ENCODE measurements at regions not wholly inside any gene's neighbourhood (a gene's known extent, or its start where the extent isn't known, plus 50 kb on each side); places are given as distances from the start of the nearest gene placed in this dataset.

DNA sequence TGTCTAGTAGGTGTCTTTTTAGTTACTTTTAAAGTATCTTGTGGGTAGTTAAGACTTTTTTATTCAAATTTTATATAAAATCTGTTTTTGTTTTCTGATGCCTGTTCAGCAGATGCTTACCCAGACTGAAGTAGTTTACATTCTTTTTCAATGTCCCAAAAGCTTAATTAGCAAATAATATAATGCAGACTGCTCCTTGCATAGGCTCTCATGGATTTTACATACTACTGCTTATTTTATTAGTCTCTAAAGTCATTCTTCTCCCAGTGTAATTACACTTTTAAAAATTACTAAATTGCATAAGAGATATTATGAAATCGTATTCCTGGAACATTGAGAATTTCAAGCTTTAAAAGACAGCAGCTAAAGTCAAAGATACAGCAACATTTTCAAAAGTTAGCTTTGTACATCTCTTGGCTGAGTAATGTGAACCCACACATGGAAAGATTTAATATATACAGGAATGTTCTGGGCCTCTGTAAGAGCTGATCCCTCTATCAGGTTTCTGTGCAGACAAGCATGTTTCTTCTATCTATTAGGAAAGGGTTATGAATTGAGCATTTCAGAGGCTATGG lies 148.4 kb upstream of the SPRY1 start:
- DNase-seq (ENCODE audit: insufficient read length, low spot score) (no peak), FAIRE-seq (no peak)
- no peak for TF ChIP-seq POLR2A (IDR thresholded peaks at IDR 0.05; ENCODE audit: low read depth, low read length)

DNA sequence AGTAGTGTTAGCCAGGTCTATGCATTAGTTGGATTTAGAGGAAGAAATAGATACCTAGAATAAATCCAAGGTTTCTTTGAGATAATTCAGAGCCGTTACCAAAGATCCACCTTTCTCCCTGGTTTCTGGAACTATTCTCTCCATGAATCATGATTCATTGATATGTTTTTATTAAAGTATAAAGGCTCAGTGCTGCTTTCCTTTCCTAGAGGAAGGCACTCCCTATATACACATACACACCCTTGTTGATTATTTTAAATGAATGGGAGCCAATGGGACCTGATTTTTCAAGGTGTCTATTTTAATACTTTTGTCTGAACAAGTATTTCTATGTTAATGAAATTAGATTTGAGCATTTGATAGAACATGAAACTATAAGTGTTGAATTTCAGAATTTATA lies 146.8 kb upstream of the SPRY1 start:
- FAIRE-seq, result no peak
- TF ChIP-seq POLR2A (IDR thresholded peaks at IDR 0.05; ENCODE audit: low read depth, low read length), result no peak
- no peak for DNase-seq (ENCODE audit: insufficient read length, low spot score)

DNA sequence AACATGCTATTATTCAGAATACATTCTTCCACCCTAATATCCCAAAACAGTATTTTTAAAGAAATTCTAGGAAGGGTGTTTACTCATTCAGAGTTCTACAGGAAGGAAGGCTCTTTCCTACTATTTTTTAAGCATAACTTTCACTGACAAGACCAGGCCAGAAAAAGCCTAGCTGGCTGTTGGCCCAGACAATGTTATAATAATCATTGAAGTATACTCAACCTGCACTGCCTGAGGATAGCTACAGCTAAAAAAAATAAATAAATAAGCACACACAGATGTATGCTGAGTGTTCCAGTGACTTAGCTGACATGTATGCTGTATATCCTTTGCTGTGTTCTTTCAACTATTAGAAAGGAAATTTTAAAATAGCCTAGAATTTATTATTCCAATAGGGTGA lies 145.8 kb upstream of the SPRY1 start:
- FAIRE-seq (no peak), DNase-seq (ENCODE audit: insufficient read length, low spot score) (no peak)
- TF ChIP-seq POLR2A (IDR thresholded peaks at IDR 0.05; ENCODE audit: low read depth, low read length), result no peak

DNA sequence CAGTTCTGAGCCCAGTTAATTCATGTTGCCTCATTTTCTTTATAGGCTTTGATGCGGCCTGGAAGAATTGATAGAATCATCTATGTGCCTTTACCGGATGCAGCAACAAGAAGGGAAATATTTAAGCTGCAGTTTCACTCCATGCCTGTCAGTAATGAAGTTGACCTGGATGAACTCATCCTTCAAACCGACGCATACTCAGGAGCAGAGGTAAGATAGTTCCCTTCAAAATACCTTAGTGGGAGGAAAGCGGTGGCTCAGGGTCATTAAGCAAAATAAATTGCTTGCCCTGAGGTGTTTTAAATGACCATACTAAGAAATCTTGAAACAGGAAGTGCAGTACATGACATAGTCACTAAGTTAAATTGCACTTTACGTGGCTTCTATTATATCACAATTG lies 140.6 kb upstream of the SPRY1 start:
- no peak for TF ChIP-seq POLR2A (IDR thresholded peaks at IDR 0.05; ENCODE audit: low read depth, low read length)
- DNase-seq (ENCODE audit: insufficient read length, low spot score) (no peak), FAIRE-seq (no peak)

DNA sequence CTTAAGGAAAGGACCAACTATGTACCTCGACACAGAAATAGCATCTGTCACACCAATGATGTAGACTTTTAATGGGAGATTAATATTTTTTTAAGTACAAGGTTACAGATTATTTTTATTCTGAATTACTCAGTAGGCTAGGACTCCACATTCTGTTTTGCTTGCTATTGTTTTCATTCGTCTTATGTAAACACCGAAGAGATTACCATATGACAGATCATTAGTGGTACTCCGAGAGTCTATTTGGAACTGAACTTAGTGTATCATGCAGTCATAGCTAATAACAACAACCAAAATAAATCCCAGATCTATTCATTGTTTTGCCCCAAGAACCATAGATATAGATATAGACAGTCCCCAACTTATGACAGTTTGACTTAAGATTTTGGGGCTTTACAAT lies 139.7 kb upstream of the SPRY1 start:
- no peak for TF ChIP-seq POLR2A (IDR thresholded peaks at IDR 0.05; ENCODE audit: low read depth, low read length)
- no peak for DNase-seq (ENCODE audit: insufficient read length, low spot score)
- FAIRE-seq, result no peak

DNA sequence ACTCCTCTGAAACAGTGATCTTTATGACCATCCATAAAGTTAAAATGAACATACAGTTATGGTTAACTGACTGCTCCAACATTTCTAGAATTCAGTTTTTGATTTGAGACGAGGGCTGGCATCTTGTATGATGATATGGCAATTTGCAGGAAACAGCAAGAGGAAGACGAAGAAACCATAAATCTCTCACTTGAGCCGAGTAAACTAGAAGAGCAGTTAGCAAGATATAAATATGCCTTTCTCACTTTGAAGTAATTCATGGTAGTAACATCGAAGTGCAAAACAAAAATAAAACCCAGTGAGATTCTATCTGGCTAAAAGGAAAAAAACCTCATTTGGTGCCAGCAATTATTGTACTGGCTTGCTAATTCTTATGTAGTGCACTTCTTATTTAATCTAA lies 139.0 kb upstream of the SPRY1 start:
- DNase-seq (ENCODE audit: insufficient read length, low spot score) (no peak), FAIRE-seq (no peak)
- TF ChIP-seq POLR2A (IDR thresholded peaks at IDR 0.05; ENCODE audit: low read depth, low read length), result no peak

DNA sequence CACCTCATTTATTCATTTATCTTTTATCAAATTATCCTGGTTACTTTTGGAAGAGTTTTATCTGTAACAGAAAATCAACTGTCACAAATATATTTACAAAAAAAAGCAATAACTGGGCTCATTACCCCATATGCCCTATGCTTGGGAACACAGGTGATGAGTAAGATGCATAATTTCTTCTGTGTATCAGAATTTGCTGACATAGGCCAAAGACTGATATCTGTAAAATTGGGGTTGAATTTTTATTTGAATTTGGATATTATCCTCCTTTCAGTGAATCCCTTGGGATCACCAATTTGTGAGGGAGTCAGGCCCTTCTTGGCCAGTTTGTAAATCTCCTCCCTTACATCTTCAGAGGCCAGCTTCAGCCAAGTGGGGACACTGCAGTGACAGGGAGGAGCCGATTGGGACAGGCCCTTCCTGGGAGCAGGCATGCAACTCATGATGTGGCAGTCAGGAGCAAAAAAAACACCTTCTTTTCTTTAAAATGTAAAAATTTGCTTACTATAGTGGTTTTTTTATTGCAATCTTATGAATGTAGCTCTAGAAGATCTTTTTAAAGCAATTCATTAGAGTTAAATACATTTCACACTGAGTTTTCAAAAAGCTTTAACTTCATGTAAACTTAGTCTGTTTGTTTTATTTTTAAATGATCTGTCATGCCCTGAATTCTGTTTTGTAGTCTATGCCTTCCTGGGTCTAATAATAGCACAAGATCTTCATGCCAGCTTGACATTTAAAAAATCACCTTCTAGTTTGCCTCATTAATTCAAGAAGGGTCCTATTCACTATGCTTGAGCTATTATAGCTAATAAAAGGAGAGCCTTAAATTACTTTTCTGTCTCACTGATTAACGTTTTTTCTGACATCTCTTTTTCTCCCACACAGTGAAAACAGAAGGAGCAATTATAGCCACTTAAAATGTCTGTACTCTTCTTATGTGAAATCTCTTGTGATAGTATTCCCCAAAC lies 136.6 kb upstream of the SPRY1 start:
- no peak for DNase-seq (ENCODE audit: insufficient read length, low spot score)
- FAIRE-seq, result no peak
- no peak for TF ChIP-seq POLR2A (IDR thresholded peaks at IDR 0.05; ENCODE audit: low read depth, low read length)

DNA sequence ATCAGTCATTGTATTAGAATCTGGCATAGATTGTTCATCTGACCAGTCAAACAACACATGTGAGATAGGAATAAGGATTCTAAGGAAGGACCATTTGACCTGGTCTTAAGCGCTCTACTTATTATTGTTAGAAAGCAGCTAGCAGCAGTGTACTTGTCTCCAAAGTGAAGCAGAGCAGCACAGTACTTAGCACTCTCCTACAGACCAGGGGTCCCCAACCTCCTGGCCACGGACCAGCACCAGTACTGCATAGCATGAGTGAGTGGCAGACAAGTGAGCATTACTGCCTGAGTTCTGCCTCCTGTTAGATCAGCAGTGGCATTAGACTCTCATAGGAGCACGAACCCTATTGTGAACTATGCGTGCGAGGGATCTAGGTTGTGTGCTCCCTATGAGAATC lies 135.9 kb upstream of the SPRY1 start:
- no peak for TF ChIP-seq POLR2A (IDR thresholded peaks at IDR 0.05; ENCODE audit: low read depth, low read length)
- no peak for FAIRE-seq
- no peak for DNase-seq (ENCODE audit: insufficient read length, low spot score)

DNA sequence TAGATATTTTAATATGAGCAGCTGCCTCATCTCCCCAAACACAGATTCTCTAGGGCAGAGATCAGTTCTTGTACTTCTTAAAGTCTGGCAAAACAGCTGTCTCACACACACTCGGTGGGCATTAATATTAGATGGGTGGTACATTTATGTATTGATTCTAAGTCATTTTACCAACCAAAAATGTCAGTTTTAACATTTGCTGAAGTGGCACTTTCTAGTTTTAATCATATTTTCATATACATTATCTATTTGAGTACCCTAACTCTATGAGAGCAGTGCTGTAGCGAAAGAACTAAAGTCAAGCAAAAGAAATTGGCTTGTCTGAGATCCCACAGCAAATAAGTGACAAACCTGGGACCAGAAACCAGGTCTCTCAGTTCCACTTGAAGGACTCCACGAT lies 134.5 kb upstream of the SPRY1 start:
- FAIRE-seq (no peak), DNase-seq (ENCODE audit: insufficient read length, low spot score) (no peak)
- TF ChIP-seq POLR2A (IDR thresholded peaks at IDR 0.05; ENCODE audit: low read depth, low read length), result no peak

DNA sequence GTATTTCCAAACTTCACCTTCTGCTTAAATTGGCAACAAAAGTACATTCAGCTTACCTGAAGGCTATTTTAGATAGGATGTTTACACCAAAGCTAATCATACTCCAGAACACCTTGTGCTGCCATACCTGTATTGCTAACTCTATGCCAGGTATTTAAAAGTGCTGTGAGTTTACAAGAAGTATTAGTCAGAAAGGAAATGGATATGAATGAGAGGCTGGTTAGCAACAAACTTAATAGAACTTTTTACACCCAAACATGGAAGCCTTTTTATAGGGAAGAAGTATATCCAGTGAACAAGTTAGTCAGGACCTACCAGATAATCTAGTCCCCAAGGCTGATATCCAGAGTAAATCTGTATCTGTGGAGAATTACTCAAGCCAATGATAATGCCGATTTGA lies 131.2 kb upstream of the SPRY1 start:
- no peak for TF ChIP-seq POLR2A (IDR thresholded peaks at IDR 0.05; ENCODE audit: low read depth, low read length)
- FAIRE-seq (no peak), DNase-seq (ENCODE audit: insufficient read length, low spot score) (no peak)

DNA sequence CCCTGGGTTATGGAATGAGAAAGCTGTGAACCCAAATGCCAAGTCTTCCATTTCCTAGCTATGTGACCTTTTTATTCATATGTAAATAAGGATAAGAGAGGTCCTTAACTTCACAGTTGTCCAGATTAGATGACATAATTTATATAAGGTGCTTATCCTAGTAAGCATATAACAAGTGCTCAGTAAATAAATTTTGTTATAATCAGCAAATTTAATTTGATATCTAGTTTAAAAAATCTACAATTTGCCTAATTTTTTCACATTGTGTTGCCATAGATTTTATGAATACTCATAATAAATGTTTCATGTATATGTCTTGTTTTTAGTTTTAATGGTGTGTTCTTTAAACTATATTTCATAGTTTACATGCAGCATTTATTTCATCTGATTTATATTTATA lies 130.4 kb upstream of the SPRY1 start:
- FAIRE-seq, result no peak
- no peak for DNase-seq (ENCODE audit: insufficient read length, low spot score)
- no peak for TF ChIP-seq POLR2A (IDR thresholded peaks at IDR 0.05; ENCODE audit: low read depth, low read length)

DNA sequence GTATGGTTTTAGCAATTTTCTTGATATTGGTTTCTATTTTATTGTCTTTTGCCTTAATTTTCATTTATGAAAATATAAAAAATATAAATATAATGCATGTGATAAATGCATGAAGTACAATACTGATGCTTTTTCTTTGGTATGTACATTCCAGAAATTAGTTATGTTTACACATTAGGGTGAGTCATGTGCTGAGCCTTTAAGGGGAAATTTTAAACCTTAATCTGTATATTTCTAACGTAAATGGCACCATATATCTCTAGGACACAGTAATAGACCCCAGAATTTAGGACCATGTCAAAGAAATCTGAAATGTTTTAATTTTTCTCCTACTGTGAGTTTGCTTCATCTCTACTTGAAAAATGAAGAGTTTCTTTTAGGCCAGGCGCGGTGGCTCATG lies 117.8 kb upstream of the SPRY1 start:
- DNase-seq (ENCODE audit: insufficient read length, low spot score) (no peak), FAIRE-seq (no peak)
- no peak for TF ChIP-seq POLR2A (IDR thresholded peaks at IDR 0.05; ENCODE audit: low read depth, low read length)

DNA sequence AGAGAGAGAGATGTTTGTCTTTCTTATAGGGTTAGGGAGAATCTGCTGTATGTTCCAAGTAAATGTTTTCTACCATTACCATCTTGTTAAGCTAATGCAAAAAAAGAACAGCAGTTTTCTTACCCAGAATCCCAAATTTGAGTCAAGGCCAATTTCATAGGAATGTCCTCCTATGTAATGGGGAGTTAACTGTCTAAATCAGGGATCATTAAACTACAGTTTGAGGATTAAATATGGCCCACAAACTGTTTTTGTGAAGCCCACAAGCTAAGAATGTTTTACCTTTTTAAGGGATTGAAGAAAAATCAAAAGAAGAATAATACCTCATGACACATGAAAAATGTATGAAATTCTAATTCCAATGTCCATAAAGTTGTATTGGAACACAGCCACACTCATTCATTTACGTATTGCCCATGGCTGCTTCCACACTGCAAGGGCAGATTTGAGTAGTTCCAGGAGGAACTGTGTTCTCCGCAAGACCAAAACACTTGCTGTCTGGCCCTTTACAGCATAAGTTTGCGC lies 113.2 kb upstream of the SPRY1 start:
- no peak for DNase-seq (ENCODE audit: insufficient read length, low spot score)
- no peak for FAIRE-seq
- no peak for TF ChIP-seq POLR2A (IDR thresholded peaks at IDR 0.05; ENCODE audit: low read depth, low read length)

DNA sequence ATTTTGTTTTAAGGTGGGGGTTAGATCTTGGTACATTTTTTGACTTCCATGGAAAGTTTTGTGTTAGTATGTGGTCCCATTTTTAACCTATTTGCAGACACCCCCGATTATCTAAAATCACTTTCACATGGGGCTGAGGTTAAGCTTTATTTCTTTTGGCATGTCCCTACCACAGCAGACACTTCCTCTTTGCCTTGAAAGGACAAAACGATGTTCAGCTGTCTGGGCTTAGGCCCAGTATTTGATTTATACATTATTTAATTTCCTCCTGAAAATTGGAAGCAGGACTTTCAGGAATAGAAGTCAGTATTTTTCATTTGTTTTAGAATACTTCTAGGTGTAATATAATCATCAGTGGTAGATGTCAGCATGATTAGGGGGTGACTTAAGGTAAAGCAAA lies 112.4 kb upstream of the SPRY1 start:
- FAIRE-seq (no peak), DNase-seq (ENCODE audit: insufficient read length, low spot score) (no peak)
- no peak for TF ChIP-seq POLR2A (IDR thresholded peaks at IDR 0.05; ENCODE audit: low read depth, low read length)

Data from H54 (cell line).